GM19455 (cell line): ENCODE measurements at regions not wholly inside any gene's neighbourhood (a gene's known extent, or its start where the extent isn't known, plus 50 kb on each side); places are given as distances from the start of the nearest gene placed in this dataset.

ENCODE experiments used
- ATAC-seq: cut with Tn5 transposase; IDR thresholded peaks from one replicate; pipeline ENCODE4 v1.9.1; 2021; ENCODE audit not compliant: unreplicated experiment

- no peak for ATAC-seq
These were observed 239.0 kb upstream of the MMADHC start for GRCh38 chr2:149826471-149827125.

- no peak for ATAC-seq
These were observed 237.9 kb upstream of the MMADHC start for GRCh38 chr2:149825473-149825872.

GRCh38 chr2:149824136-149824535, 236.6 kb upstream of the MMADHC start:
- ATAC-seq, result no peak

- ATAC-seq, result no peak
These were observed 231.9 kb upstream of the MMADHC start for GRCh38 chr2:149819356-149819957.

- no peak for ATAC-seq
These were observed 229.4 kb upstream of the MMADHC start for GRCh38 chr2:149816756-149817551.

GRCh38 chr2:149815941-149816340, 228.4 kb upstream of the MMADHC start:
- no peak for ATAC-seq

- ATAC-seq, result no peak
These were observed 227.3 kb upstream of the MMADHC start for GRCh38 chr2:149814901-149815300.

GRCh38 chr2:149814049-149814448, 226.5 kb upstream of the MMADHC start:
- ATAC-seq, result no peak

GRCh38 chr2:149808556-149808955, 221.0 kb upstream of the MMADHC start:
- no peak for ATAC-seq

GRCh38 chr2:149806651-149807050, 219.1 kb upstream of the MMADHC start:
- ATAC-seq, result no peak

GRCh38 chr2:149800624-149801542, 213.3 kb upstream of the MMADHC start:
- ATAC-seq, result no peak

GRCh38 chr2:149799013-149799705, 211.6 kb upstream of the MMADHC start:
- no peak for ATAC-seq

- no peak for ATAC-seq
These were observed 209.5 kb upstream of the MMADHC start for GRCh38 chr2:149797030-149797429.

- no peak for ATAC-seq
These were observed 202.0 kb upstream of the MMADHC start for GRCh38 chr2:149789549-149789948.

GRCh38 chr2:149787206-149787605, 199.6 kb upstream of the MMADHC start:
- no peak for ATAC-seq

- ATAC-seq, result no peak
These were observed 195.7 kb upstream of the MMADHC start for GRCh38 chr2:149783284-149783683.

GRCh38 chr2:149782572-149782971, 195.0 kb upstream of the MMADHC start:
- ATAC-seq, result no peak

GRCh38 chr2:149781263-149781808, 193.8 kb upstream of the MMADHC start:
- ATAC-seq, result no peak

- ATAC-seq, result no peak
These were observed 185.4 kb upstream of the MMADHC start for GRCh38 chr2:149773006-149773405.

GRCh38 chr2:149768320-149768799, 180.8 kb upstream of the MMADHC start:
- ATAC-seq, result no peak
